Natural killer cell (primary cell): ENCODE measurements at regions not wholly inside any gene's neighbourhood (a gene's known extent, or its start where the extent isn't known, plus 50 kb on each side); places are given as distances from the start of the nearest gene placed in this dataset.

Source experiments
- ATAC-seq, 3 donors: fragments of 150-1000 bp in 2 of 3; fragments of 200-7000 bp in 1 of 3; cut with Tn5 transposase; 1 replicate in 1 of 3; 2 replicates in 2 of 3; pipeline ENCODE4 v1.10.0; 2021; ENCODE audit warnings: mild to moderate bottlenecking in 2 of 3, moderate library complexity in 2 of 3
- DNase-seq, 2 donors: peaks; one replicate each; pipeline versions ENCODE4 v3.0.0 to v3.0.0-alpha.2; 2013 to 2021; ENCODE audit warnings: mixed read lengths in 1 of 2
- H3K27ac ChIP-seq: one replicate; pipeline ENCODE4 v1.5.1; 2013; ENCODE audit warnings: mild to moderate bottlenecking, low read length
- H3K27me3 ChIP-seq: one replicate; pipeline ENCODE4 v1.6.1; 2013; ENCODE audit warnings: low read length; ENCODE audit not compliant: control insufficient read depth, insufficient read depth
- H3K36me3 ChIP-seq: one replicate; pipeline ENCODE4 v1.6.1; 2013; ENCODE audit warnings: low read length; ENCODE audit not compliant: control insufficient read depth, insufficient read depth
- H3K4me1 ChIP-seq: one replicate; pipeline ENCODE4 v1.6.1; 2013; ENCODE audit warnings: low read length; ENCODE audit not compliant: control insufficient read depth, insufficient read depth
- H3K4me3 ChIP-seq: one replicate; pipeline ENCODE4 v1.5.1; 2013; ENCODE audit warnings: low read length
- H3K9me3 ChIP-seq: one replicate; pipeline ENCODE4 v1.6.1; 2013; ENCODE audit warnings: low read length; ENCODE audit not compliant: control insufficient read depth, insufficient read depth
- H3K27ac Mint-ChIP-seq, 2 donors: one replicate each; pipeline ENCODE4 v1.8.0; 2022; ENCODE audit warnings: mild to moderate bottlenecking in 2 of 2, mixed read lengths in 2 of 2, moderate library complexity in 1 of 2
- H3K27me3 Mint-ChIP-seq, 2 donors: one replicate each; pipeline ENCODE4 v1.8.0; 2022; ENCODE audit warnings: low read depth in 2 of 2, mixed read lengths in 2 of 2
- H3K36me3 Mint-ChIP-seq: one replicate; pipeline ENCODE4 v1.8.0; 2022; ENCODE audit warnings: mixed read lengths
- H3K4me1 Mint-ChIP-seq, 2 donors: one replicate each; pipeline ENCODE4 v1.8.0; 2022; ENCODE audit warnings: mixed read lengths in 2 of 2
- H3K4me3 Mint-ChIP-seq: one replicate; pipeline ENCODE4 v1.8.0; 2022; ENCODE audit warnings: mild to moderate bottlenecking, moderate library complexity, mixed read lengths
- H3K9me3 Mint-ChIP-seq, 2 donors: one replicate each; pipeline ENCODE4 v1.8.0; 2022; ENCODE audit warnings: mixed read lengths in 2 of 2
- WGBS: methylation state at CpG from one replicate; pipeline ENCODE4 v1.1.7; 2013; ENCODE audit warnings: missing lambda C conversion rate; ENCODE audit not compliant: insufficient coverage; 5-methylcytosine and 5-hydroxymethylcytosine counted together
- intact Hi-C: fragments of 100-400 bp; cut with micrococcal nuclease; formaldehyde crosslinking; loops from one replicate; pipeline ENCODE4 v1.14.2; 2022
- TF ChIP-seq, protein P1 (sequence below): fragments of 200-600 bp; IDR thresholded peaks from one replicate; pipeline ENCODE4 v1.8.0; 2022; ENCODE audit warnings: antibody characterized with exemption

DNA sequence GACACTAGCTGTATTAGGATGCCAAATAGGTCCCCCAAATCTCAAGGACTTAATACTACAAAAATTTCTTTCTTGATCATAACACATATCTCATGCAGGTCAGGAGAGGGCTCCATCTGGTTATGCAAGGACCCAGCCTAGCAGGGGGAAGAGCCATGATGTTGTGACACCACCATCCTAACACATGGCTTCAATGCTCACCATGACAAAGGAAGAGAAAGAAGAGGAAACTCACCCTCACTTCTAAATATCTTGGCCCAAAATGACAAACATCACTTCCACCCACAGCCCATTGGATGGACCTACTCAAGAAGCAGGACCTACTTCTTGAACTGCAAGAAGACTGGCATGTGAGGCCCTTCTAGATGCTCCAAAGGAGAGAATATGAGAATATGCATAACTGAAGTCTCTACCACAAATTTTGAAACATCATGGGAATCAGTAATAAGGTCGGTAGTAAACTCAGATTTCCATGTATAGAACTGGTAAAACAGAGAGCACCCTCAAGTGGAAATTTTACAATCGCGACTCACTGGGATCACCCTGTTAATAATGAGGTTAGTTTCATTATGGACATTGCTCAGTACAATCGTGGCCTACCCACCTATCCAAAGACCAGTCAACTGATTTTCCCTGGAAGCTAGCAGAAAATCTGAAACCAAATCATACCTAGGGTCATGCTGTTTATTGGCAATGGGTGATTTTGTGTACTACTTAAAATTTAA is 308.2 kb downstream of the ACTL7B start:
- ATAC-seq: no peak

GRCh38 chr9:108546215-108546614 is 309.6 kb downstream of the ACTL7B start:
- WGBS: 80% methylated on average over 2 of the region's 2 CpGs
- no peaks in the 10 kb centered on the region for H3K27me3 Mint-ChIP-seq
- no peaks in the 10 kb centered on the region for H3K36me3 Mint-ChIP-seq
- Histone ChIP-seq H3K9me3 (no peaks in the 10 kb centered on the region), H3K4me3 (no peak overlapping the region), H3K4me1 (no peaks in the 10 kb centered on the region), H3K36me3 (no peaks in the 10 kb centered on the region), H3K27me3 (no peaks in the 10 kb centered on the region), H3K27ac (no peak overlapping the region)
- no peak overlapping the region for H3K4me3 Mint-ChIP-seq
- TF ChIP-seq, protein P1, sequence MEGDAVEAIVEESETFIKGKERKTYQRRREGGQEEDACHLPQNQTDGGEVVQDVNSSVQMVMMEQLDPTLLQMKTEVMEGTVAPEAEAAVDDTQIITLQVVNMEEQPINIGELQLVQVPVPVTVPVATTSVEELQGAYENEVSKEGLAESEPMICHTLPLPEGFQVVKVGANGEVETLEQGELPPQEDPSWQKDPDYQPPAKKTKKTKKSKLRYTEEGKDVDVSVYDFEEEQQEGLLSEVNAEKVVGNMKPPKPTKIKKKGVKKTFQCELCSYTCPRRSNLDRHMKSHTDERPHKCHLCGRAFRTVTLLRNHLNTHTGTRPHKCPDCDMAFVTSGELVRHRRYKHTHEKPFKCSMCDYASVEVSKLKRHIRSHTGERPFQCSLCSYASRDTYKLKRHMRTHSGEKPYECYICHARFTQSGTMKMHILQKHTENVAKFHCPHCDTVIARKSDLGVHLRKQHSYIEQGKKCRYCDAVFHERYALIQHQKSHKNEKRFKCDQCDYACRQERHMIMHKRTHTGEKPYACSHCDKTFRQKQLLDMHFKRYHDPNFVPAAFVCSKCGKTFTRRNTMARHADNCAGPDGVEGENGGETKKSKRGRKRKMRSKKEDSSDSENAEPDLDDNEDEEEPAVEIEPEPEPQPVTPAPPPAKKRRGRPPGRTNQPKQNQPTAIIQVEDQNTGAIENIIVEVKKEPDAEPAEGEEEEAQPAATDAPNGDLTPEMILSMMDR: no peak
- DNase-seq: no peak
- H3K4me1 Mint-ChIP-seq: no peaks in the 10 kb centered on the region
- intact Hi-C loops: no loop called here
- no peak overlapping the region for H3K27ac Mint-ChIP-seq
- H3K9me3 Mint-ChIP-seq: no peaks in the 10 kb centered on the region
- ATAC-seq: no peak

More for the DNA sequence above, 308.2 kb downstream of the ACTL7B start:
- no peaks in the 10 kb centered on the region for H3K4me1 Mint-ChIP-seq
- H3K4me1 ChIP-seq: no peaks in the 10 kb centered on the region
- no peaks in the 10 kb centered on the region for H3K27me3 ChIP-seq
- no peaks in the 10 kb centered on the region for H3K27me3 Mint-ChIP-seq
- no peak overlapping the region for H3K27ac ChIP-seq
- DNase-seq: no peak
- no peaks in the 10 kb centered on the region for H3K36me3 Mint-ChIP-seq
- H3K36me3 ChIP-seq: no peaks in the 10 kb centered on the region
- H3K27ac Mint-ChIP-seq: no peak overlapping the region
- WGBS: 93% methylated on average over 3 of the region's 4 CpGs
- intact Hi-C loops: no loop called here
- TF ChIP-seq, protein P1: no peak
- no peaks in the 10 kb centered on the region for H3K9me3 ChIP-seq
- no peak overlapping the region for H3K4me3 Mint-ChIP-seq
- no peaks in the 10 kb centered on the region for H3K9me3 Mint-ChIP-seq
- H3K4me3 ChIP-seq: no peak overlapping the region

GRCh38 chr9:108545436-108545835 is 310.4 kb downstream of the ACTL7B start:
- no peaks in the 10 kb centered on the region for H3K4me1 ChIP-seq
- no peak overlapping the region for H3K27ac Mint-ChIP-seq
- no peaks in the 10 kb centered on the region for H3K36me3 Mint-ChIP-seq
- WGBS: 97% methylated on average over 4 of the region's 4 CpGs
- no peaks in the 10 kb centered on the region for H3K4me1 Mint-ChIP-seq
- no peaks in the 10 kb centered on the region for H3K27me3 Mint-ChIP-seq
- no peaks in the 10 kb centered on the region for H3K9me3 Mint-ChIP-seq
- intact Hi-C loops: no loop called here
- TF ChIP-seq, protein P1: no peak
- no peaks in the 10 kb centered on the region for H3K9me3 ChIP-seq
- H3K27ac ChIP-seq: no peak overlapping the region
- ATAC-seq: no peak
- H3K27me3 ChIP-seq: no peaks in the 10 kb centered on the region
- no peaks in the 10 kb centered on the region for H3K36me3 ChIP-seq
- no peak for DNase-seq
- H3K4me3 Mint-ChIP-seq: no peak overlapping the region
- H3K4me3 ChIP-seq: no peak overlapping the region

GRCh38 chr9:108544866-108545265 is 310.9 kb downstream of the ACTL7B start:
- H3K4me3 ChIP-seq: no peak overlapping the region
- H3K27me3 Mint-ChIP-seq: no peaks in the 10 kb centered on the region

More at GRCh38 chr9:108544866-108545265, 310.9 kb downstream of the ACTL7B start:
- ATAC-seq (no peak), DNase-seq (no peak)
- Mint-ChIP-seq H3K4me3 (no peak overlapping the region), H3K9me3 (no peaks in the 10 kb centered on the region), H3K36me3 (no peaks in the 10 kb centered on the region), H3K27ac (no peak overlapping the region), H3K4me1 (no peaks in the 10 kb centered on the region)
- no peaks in the 10 kb centered on the region for H3K4me1 ChIP-seq
- 80% methylated on average over 2 of the region's 2 CpGs for WGBS
- H3K9me3 ChIP-seq: no peaks in the 10 kb centered on the region
- H3K36me3 ChIP-seq: no peaks in the 10 kb centered on the region
- H3K27ac ChIP-seq: no peak overlapping the region
- TF ChIP-seq, protein P1: no peak
- H3K27me3 ChIP-seq: no peaks in the 10 kb centered on the region
- intact Hi-C loops: no loop called here
